ENCODE measurements at regions not wholly inside any gene's neighbourhood (a gene's known extent, or its start where the extent isn't known, plus 50 kb on each side); places are given as distances from the start of the nearest gene placed in this dataset.

DNA sequence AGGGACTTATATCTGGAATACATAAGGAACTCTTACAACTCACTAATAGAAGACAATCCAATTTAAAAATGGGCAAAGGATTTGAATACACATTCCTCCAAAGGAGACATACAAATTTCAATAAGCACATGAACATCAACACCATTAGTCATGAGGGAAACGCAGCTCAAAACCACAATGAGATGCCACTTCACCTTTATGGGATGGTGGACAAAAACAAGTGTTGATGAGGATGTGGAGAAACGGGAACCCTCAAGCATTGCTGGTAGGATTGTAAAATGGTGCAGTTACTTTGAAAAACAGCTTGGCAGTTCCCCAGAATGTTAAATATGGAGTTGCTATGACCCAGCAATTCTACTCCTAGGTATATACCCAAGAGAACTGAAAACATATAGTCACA, 72.7 kb upstream of the IER5L start:
- TF ChIP-seq, protein P1, sequence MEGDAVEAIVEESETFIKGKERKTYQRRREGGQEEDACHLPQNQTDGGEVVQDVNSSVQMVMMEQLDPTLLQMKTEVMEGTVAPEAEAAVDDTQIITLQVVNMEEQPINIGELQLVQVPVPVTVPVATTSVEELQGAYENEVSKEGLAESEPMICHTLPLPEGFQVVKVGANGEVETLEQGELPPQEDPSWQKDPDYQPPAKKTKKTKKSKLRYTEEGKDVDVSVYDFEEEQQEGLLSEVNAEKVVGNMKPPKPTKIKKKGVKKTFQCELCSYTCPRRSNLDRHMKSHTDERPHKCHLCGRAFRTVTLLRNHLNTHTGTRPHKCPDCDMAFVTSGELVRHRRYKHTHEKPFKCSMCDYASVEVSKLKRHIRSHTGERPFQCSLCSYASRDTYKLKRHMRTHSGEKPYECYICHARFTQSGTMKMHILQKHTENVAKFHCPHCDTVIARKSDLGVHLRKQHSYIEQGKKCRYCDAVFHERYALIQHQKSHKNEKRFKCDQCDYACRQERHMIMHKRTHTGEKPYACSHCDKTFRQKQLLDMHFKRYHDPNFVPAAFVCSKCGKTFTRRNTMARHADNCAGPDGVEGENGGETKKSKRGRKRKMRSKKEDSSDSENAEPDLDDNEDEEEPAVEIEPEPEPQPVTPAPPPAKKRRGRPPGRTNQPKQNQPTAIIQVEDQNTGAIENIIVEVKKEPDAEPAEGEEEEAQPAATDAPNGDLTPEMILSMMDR (IDR thresholded peaks at IDR 0.05) = no peak
- TF ChIP-seq POLR2A (IDR thresholded peaks at IDR 0.05) = no peak
